Skeletal muscle satellite cell (primary cell): ENCODE measurements at regions not wholly inside any gene's neighbourhood (a gene's known extent, or its start where the extent isn't known, plus 50 kb on each side); places are given as distances from the start of the nearest gene placed in this dataset.

Experiments
- H3K27me3 ChIP-seq: 2 replicates; pipeline ENCODE4 v1.7.0; 2013; ENCODE audit warnings: low read length; ENCODE audit not compliant: control insufficient read depth, insufficient read depth
- H3K36me3 ChIP-seq: 2 replicates; pipeline ENCODE4 v1.7.0; 2013; ENCODE audit warnings: mild to moderate bottlenecking, control low read depth, low read length; ENCODE audit not compliant: insufficient read depth
- H3K4me1 ChIP-seq: 2 replicates; pipeline ENCODE4 v1.7.0; 2013; ENCODE audit warnings: low read length; ENCODE audit not compliant: control insufficient read depth, insufficient read depth
- H3K4me2 ChIP-seq: 2 replicates; pipeline ENCODE4 v1.7.0; 2013; ENCODE audit warnings: mild to moderate bottlenecking, low read length
- H3K4me3 ChIP-seq: 2 replicates; pipeline ENCODE4 v1.7.0; 2013; ENCODE audit warnings: low read length
- H3K9ac ChIP-seq: 2 replicates; pipeline ENCODE4 v1.7.0; 2013; ENCODE audit warnings: mild to moderate bottlenecking, low read depth, low read length, moderate library complexity
- H3K9me3 ChIP-seq: replicated peaks from 2 replicates; pipeline ENCODE4 v1.7.0; 2013; ENCODE audit warnings: mild to moderate bottlenecking, control low read depth, low read length

DNA sequence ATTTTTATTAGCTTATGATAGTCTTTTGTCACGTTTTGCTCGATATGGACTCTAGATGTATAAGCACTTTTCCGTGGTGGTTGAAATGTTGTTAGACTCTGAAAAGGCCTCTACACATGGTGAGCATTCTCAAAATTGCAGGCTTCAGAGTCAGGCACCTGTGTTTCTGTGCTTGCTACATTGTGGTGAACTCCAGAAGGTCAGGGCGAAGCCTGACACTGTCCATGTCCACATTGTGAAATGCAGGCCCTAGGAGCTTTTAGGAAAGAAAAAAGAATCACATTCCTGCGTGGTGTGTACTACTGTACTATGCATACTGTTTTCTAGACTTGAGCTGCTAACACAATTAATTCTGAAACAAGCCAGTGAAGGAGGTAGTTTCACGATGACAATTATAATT, 86.3 kb downstream of the HS3ST1 start:
- Histone ChIP-seq H3K4me1 (no peaks in the 10 kb centered on the region), H3K36me3 (no peaks in the 10 kb centered on the region), H3K4me2 (no peak overlapping the region), H3K9ac (no peak overlapping the region), H3K9me3 (peaks cover 12% of the 10 kb centered on the region), H3K4me3 (no peak overlapping the region), H3K27me3 (no peaks in the 10 kb centered on the region)

DNA sequence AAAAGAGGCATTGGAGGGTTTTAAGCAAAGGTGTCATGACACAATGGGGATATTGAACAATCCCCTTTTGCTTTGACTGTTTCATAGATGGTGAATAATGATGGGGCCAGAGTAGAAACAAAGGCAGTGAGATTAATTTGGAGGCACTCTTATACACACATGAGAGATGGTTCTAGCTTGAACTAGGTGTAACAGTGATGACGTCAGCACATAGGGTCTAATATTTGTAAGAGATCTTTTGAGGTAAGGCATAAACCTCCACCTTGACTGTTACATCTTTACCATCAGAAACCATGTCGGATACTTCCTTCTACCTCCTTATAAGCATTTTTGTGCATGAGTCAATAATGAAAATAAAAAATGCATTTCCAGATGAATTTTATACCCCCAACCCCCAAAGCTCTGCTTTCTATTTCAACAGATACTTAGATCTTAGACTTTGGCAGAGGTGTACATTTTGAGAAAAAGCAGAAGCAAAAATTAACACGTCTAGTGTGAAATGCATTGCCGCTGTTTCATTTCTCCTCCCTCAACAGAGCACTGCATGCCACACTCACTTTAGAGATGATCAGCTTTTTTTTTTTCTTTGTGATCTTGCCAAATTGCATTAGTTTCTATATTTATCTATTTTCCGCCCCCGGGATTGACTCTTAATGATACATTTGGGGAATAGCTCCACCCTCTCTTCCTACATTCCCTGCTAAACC, 87.2 kb downstream of the HS3ST1 start:
- Histone ChIP-seq H3K36me3 (no peaks in the 10 kb centered on the region), H3K27me3 (no peaks in the 10 kb centered on the region), H3K4me1 (no peaks in the 10 kb centered on the region), H3K9me3 (peaks cover 20% of the 10 kb centered on the region), H3K9ac (no peak overlapping the region), H3K4me2 (no peak overlapping the region), H3K4me3 (no peak overlapping the region)

DNA sequence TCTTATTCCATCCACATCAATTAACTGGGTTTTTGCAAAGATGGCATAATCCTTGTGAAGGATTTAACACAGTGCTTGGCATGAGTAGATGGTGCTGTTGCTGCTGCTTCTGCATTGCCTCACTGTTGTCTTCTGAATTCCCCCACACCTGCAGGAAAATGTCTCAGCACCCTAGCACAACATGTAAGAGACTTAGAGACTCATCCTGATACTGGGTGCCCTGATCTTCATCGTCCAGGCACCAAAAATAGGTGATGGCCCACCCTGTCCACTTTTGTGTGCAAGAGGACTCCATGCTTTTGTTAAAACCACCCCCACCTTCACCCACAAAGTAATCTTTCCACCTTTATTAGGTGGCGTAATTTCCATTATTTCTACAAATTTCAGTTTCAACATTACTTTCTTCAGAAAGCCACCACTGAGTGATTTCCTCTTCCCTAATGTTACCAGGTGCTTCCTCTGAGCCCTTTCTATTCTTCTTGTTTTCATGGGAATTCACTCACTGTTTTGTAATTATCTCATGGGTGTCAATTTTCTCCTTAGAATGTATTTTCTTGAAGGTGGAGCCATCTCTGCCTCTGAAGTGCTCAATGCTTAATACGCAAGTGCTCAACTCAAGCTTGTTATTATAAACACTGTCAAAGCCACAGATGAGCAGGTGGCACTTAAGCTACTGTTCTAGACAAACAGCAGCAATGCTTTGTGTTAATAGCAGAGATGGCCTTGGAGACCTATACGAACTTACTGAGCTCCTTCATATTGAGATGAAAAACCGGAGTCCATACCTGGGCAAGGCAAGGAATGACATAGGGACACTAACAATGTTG, 89.5 kb downstream of the HS3ST1 start:
- Histone ChIP-seq H3K9me3 (peaks cover 28% of the 10 kb centered on the region), H3K4me3 (no peak overlapping the region), H3K4me2 (no peak overlapping the region), H3K4me1 (no peaks in the 10 kb centered on the region), H3K36me3 (no peaks in the 10 kb centered on the region), H3K27me3 (no peaks in the 10 kb centered on the region), H3K9ac (no peak overlapping the region)

DNA sequence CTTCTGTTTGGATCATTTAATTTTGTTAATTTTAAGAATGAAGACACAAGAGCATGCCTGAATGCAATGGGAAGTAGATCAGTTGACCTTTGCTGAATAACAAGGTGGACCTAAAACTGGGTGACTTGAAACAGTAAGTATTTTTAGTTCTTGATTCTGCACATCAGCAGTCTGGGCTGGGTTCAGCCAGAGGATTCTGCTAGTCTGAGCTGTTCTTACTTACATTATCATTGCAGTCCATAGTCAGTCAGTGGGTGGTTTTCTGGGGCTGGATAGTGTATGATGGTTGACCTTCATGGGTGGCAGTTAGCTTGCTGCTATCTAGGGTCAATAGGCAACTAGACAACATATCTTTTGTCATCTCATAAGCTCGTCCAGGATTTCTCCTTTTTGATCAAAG, 91.4 kb downstream of the HS3ST1 start:
- Histone ChIP-seq H3K4me2 (no peak overlapping the region), H3K4me1 (no peaks in the 10 kb centered on the region), H3K4me3 (no peak overlapping the region), H3K36me3 (no peaks in the 10 kb centered on the region), H3K9ac (no peak overlapping the region), H3K27me3 (no peaks in the 10 kb centered on the region), H3K9me3 (peaks cover 28% of the 10 kb centered on the region)

DNA sequence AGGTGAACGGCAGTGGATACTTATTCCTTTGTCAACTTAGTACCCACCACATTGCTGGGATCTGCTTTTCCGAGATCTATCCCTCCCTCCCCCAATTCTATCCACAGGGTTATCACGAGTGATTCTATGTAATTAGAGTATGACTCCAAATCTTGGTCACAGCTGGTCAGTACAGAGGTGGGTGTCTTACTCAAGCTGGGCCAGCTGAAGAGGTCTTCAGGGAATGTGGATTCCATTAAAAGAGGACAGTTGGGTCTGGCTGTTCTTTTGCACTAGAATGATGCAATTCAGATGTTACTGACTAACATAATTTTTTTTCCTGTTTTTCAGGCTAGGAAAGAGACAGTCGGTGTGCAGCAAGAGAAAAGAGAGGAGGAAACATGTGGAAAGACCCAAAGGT, 92.3 kb downstream of the HS3ST1 start:
- Histone ChIP-seq H3K4me3 (no peak overlapping the region), H3K9ac (no peak overlapping the region), H3K9me3 (peaks cover 24% of the 10 kb centered on the region), H3K36me3 (no peaks in the 10 kb centered on the region), H3K27me3 (no peaks in the 10 kb centered on the region), H3K4me1 (no peaks in the 10 kb centered on the region), H3K4me2 (no peak overlapping the region)

DNA sequence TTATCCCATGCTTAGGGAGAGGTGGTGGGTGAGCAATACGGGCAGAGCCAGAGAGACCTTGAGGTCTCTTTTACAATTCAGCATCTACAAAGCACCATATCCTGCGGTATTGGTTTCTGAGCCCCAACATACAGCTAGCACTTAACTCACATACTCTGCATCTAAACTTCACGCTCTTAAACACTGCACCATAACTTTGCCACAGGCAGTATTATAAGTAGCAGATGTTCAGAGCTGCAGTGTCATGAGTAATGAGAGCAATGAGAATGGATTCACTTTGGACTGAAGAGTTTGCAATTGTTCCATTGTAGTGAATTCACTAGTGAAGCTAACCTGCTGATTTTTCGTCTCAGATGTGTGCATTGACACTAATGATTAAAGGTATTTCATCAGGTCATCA, 93.8 kb downstream of the HS3ST1 start:
- H3K9me3 ChIP-seq = peaks cover 20% of the 10 kb centered on the region
- H3K27me3 ChIP-seq = no peaks in the 10 kb centered on the region
- H3K4me2 ChIP-seq = no peak overlapping the region
- no peaks in the 10 kb centered on the region for H3K36me3 ChIP-seq
- H3K9ac ChIP-seq = no peak overlapping the region
- H3K4me3 ChIP-seq = no peak overlapping the region
- H3K4me1 ChIP-seq = no peaks in the 10 kb centered on the region

DNA sequence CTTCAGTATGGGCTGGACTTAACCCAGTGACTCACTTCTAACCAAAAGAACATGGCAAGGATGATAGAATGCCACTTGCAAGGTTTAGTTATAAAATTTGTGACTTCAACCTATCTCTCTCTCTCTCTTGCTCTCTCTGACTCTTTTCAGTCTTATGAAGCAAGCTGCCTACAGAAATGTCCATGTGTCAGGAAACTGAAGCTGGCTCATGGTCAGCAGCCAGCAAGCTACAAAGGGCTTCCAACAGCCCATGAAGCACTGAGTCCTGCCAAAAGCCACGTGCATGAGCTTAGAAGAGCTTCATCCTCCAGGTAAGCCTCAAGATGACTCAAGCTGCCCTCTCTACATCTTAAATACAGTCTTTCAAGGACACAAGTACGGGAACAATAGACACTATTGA, 100.3 kb downstream of the HS3ST1 start:
- Histone ChIP-seq H3K9me3 (no peaks in the 10 kb centered on the region), H3K9ac (no peak overlapping the region), H3K36me3 (no peaks in the 10 kb centered on the region), H3K4me3 (no peak overlapping the region), H3K4me1 (no peaks in the 10 kb centered on the region), H3K4me2 (no peak overlapping the region), H3K27me3 (no peaks in the 10 kb centered on the region)

DNA sequence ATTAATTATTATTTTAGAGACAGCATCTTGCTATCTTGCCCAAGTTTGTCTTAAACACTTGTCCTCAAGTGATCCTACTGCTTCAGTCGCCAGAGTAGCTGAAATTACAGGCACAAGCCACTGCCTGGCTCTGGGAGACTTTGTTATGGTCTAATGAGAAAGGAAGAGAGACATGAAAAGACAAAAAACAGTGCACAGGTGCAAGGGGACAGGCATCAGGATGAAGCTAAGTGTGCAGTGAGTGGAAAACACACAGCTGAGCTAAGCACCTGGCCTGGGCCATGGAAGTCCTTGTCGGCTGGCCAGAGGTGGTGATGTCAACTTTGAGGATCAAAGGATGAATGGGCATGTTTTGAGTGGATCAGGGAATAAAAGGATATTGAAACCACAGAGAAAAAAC, 102.7 kb downstream of the HS3ST1 start:
- H3K36me3 ChIP-seq = no peaks in the 10 kb centered on the region
- no peak overlapping the region for H3K4me2 ChIP-seq
- no peak overlapping the region for H3K4me3 ChIP-seq
- no peaks in the 10 kb centered on the region for H3K9me3 ChIP-seq
- H3K9ac ChIP-seq = no peak overlapping the region
- H3K27me3 ChIP-seq = no peaks in the 10 kb centered on the region
- no peaks in the 10 kb centered on the region for H3K4me1 ChIP-seq

DNA sequence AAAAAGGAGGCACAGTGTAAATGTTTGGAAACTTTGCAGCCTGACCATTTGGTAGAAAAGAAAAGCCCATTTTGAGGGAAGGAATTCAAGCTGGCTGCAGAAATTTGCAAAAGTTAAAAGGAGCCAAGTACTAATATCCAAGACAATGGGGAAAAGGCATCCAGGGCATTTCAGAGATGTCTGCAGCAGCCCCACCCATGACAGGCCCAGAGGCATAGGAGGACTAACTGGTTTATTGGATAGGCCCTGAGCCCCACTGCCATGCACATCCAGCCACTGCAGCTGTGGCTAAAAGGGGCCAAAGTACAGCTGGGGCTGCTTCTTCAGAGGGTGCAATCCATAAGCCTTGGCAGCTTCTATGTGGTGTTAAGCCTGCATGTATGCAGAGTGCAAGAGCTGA, 104.9 kb downstream of the HS3ST1 start:
- no peak overlapping the region for H3K4me3 ChIP-seq
- H3K4me1 ChIP-seq = no peaks in the 10 kb centered on the region
- H3K9ac ChIP-seq = no peak overlapping the region
- no peaks in the 10 kb centered on the region for H3K27me3 ChIP-seq
- no peaks in the 10 kb centered on the region for H3K36me3 ChIP-seq
- no peak overlapping the region for H3K4me2 ChIP-seq
- H3K9me3 ChIP-seq = no peaks in the 10 kb centered on the region

DNA sequence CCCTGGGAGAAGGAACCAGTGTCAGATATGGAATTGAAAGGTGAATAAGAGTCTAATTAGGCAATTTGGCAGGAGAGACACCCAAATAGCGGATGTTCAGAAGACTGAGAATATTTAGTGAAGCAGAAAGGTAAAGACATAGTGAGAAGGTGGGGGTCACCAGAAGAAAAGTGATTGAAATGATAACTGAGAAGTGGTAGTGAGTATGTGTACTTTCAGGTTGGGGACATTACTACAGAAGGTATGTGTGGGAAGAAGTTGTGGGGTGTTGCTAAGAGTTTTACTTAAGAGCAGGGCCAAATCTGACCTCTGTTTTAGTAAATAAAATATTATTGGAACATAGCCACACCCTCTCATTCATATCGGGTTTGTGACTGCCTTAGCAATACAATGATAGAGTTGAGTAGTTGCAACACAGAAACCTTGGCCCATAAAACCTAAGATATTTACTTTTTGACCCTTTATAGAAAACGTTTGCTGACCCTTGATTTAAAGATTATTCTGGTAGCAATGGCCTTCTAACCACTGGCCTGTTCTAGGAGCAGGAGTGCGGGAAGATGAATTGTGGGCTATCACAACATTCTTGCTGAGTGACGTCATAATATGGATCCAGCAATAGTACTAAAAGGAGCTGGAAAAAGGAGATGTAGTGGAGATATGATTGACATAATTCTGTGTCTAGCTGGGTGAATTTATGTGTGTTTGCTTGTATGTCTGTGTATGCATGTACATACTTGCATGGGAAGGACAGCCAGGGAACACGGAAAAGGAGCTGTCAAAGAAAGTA, 115.3 kb downstream of the HS3ST1 start:
- Histone ChIP-seq H3K4me1 (no peaks in the 10 kb centered on the region), H3K9me3 (no peaks in the 10 kb centered on the region), H3K4me3 (no peak overlapping the region), H3K9ac (no peak overlapping the region), H3K27me3 (no peaks in the 10 kb centered on the region), H3K4me2 (no peak overlapping the region), H3K36me3 (no peaks in the 10 kb centered on the region)

DNA sequence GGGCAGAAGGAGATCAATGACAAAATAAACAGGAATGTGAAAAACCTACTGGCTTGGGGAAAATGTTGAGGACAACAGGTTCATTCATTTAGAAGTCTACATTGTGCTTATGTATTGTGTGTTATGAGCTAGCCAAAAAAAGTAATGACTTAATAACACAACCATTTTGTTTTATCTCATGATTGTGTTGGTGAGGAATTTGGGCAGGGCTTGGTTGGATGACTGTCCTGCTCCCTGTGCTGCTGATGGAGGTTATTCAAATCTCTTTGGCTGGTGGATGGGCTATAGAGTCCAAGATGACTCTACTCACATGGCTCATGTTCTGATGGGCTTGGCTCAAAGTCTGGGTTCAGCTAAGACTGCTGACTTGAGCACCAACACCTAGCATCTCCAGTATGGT, 116.3 kb downstream of the HS3ST1 start:
- H3K4me1 ChIP-seq = no peaks in the 10 kb centered on the region
- no peak overlapping the region for H3K9ac ChIP-seq

More for the DNA sequence above, 116.3 kb downstream of the HS3ST1 start:
- Histone ChIP-seq H3K27me3 (no peaks in the 10 kb centered on the region), H3K36me3 (no peaks in the 10 kb centered on the region), H3K4me2 (no peak overlapping the region), H3K9me3 (no peaks in the 10 kb centered on the region), H3K4me3 (no peak overlapping the region)
